ENCODE measurements at regions not wholly inside any gene's neighbourhood (a gene's known extent, or its start where the extent isn't known, plus 50 kb on each side); places are given as distances from the start of the nearest gene placed in this dataset.

DNA sequence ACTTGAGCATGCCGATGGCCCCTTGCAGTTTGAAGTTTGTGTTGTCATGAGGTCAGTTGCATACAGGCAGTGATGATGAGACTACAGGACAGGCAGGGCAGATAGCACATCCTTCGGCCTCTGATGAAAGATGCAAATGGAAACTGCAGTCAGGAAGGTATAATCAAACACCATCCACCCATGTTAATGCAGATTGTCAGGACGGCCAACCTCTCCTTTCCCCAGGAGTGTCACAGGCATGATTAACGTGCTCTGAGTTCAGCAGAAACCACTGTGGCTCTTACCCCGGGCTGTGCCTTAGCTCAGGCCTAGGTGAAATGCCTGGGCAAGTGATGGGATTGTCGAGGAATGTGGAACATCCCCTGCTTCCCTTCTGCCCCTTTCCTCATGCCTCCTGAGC, 893.5 kb upstream of the RBFOX1 start:
- TF ChIP-seq REST (IDR thresholded peaks at IDR 0.05; ENCODE audit: low read depth), result no peak
- DNase-seq (ENCODE audit: low read depth, low spot score) (no peak), ATAC-seq (no peak)
- CTCF ChIA-PET, result no interaction called here
- H3K9me3 ChIP-seq (ENCODE audit: control insufficient read depth in 1 of 2, insufficient read depth in 1 of 2, low read depth in 1 of 2, low read length in 2 of 2), result no peaks in the 10 kb centered on the region
- BruUV-seq (replicated peaks), result no TSS peak
- no peaks in the 10 kb centered on the region for H3K9me2 ChIP-seq (ENCODE audit: insufficient read depth)
- POLR2A ChIA-PET, result no interaction called here
- no peak overlapping the region for H3K27ac ChIP-seq (ENCODE audit: low read depth, low read length)
- H3K4me1 ChIP-seq (ENCODE audit: control insufficient read depth in 1 of 2, insufficient read depth in 2 of 2, low read length in 2 of 2), result no peaks in the 10 kb centered on the region
- H3K27me3 ChIP-seq (ENCODE audit: insufficient read depth, low read length), result no peaks in the 10 kb centered on the region
- H3K9ac ChIP-seq (ENCODE audit: low read length), result no peak overlapping the region
- H2AFZ ChIP-seq (ENCODE audit: low read depth, low read length, poor library complexity, severe bottlenecking), result no peak overlapping the region
- intact Hi-C loops (cut with micrococcal nuclease), result no loop called here
- RAD21 ChIA-PET (ENCODE audit: low non-redundant PET in 1 of 2, low total read pairs in 2 of 2, uncharacterized antibody in 2 of 2, unreplicated experiment in 2 of 2), result no interaction called here
- H3K79me2 ChIP-seq (ENCODE audit: insufficient read depth, low read length), result no peaks in the 10 kb centered on the region
- H3K4me3 ChIP-seq (replicated peaks in 1 of 2; ENCODE audit: low read depth in 1 of 2, low read length in 2 of 2), result no peak overlapping the region
- no peaks in the 10 kb centered on the region for H3K36me3 ChIP-seq (ENCODE audit: control insufficient read depth in 1 of 2, insufficient read depth in 2 of 2, low read length in 2 of 2)
- no peak overlapping the region for H3K4me2 ChIP-seq (ENCODE audit: low read length)
- no peaks in the 10 kb centered on the region for H4K20me1 ChIP-seq (ENCODE audit: insufficient read depth)

DNA sequence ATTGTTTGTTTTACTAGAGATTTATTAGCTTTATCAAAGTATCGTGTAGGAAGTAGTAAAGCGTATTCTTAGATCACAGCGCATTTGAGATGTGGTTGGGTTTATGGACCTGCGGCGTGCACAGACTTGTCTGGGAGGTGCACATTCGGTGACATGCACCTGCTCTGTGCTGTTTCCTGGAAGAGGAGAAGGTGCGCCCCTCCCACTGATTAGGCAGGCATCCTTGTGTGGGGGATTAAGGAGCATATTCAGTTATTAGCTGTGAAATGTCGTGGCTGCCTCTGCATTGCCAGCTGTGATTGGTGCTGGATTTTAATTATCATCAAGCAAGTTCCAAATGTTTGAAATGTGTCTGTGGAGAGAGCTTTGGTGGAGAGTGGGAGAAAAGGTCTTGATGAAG, 903.8 kb upstream of the RBFOX1 start:
- Histone ChIP-seq H3K9ac (ENCODE audit: low read length) (no peak overlapping the region), H4K20me1 (ENCODE audit: insufficient read depth) (no peaks in the 10 kb centered on the region), H3K4me1 (ENCODE audit: control insufficient read depth in 1 of 2, insufficient read depth in 2 of 2, low read length in 2 of 2) (no peaks in the 10 kb centered on the region), H3K4me3 (replicated peaks in 1 of 2; ENCODE audit: low read depth in 1 of 2, low read length in 2 of 2) (no peak overlapping the region), H3K27me3 (ENCODE audit: insufficient read depth, low read length) (no peaks in the 10 kb centered on the region), H3K27ac (ENCODE audit: low read depth, low read length) (no peak overlapping the region), H3K36me3 (ENCODE audit: control insufficient read depth in 1 of 2, insufficient read depth in 2 of 2, low read length in 2 of 2) (no peaks in the 10 kb centered on the region), H3K9me3 (ENCODE audit: control insufficient read depth in 1 of 2, insufficient read depth in 1 of 2, low read depth in 1 of 2, low read length in 2 of 2) (no peaks in the 10 kb centered on the region), H3K4me2 (ENCODE audit: low read length) (no peak overlapping the region), H2AFZ (ENCODE audit: low read depth, low read length, poor library complexity, severe bottlenecking) (no peak overlapping the region), H3K79me2 (ENCODE audit: insufficient read depth, low read length) (no peaks in the 10 kb centered on the region), H3K9me2 (ENCODE audit: insufficient read depth) (no peaks in the 10 kb centered on the region)
- POLR2A ChIA-PET, result no interaction called here
- no TSS peak for BruUV-seq (replicated peaks)
- DNase-seq (ENCODE audit: low read depth, low spot score) (no peak), ATAC-seq (no peak)
- intact Hi-C loops (cut with micrococcal nuclease), result no loop called here
- RAD21 ChIA-PET (ENCODE audit: low non-redundant PET in 1 of 2, low total read pairs in 2 of 2, uncharacterized antibody in 2 of 2, unreplicated experiment in 2 of 2), result no interaction called here
- CTCF ChIA-PET, result no interaction called here
- TF ChIP-seq TCF7L2 (IDR thresholded peaks at IDR 0.05; ENCODE audit: borderline replicate concordance, extremely low read depth, insufficient read depth, insufficient read length), result no peak
- no peak for TF ChIP-seq JUND (IDR thresholded peaks at IDR 0.05)
- TF ChIP-seq FOSL1 (IDR thresholded peaks at IDR 0.05; ENCODE audit: low read depth), result no peak
- no peak for TF ChIP-seq EZH2phosphoT487 (IDR thresholded peaks at IDR 0.05; ENCODE audit: borderline replicate concordance)
- no peak for TF ChIP-seq ZFX (IDR thresholded peaks at IDR 0.05)
- no peak for TF ChIP-seq EGR1 (IDR thresholded peaks at IDR 0.05; ENCODE audit: low read depth)
- no peak for TF ChIP-seq ELF1 (IDR thresholded peaks at IDR 0.05; ENCODE audit: borderline replicate concordance, low read depth)
- TF ChIP-seq POLR2A (IDR thresholded peaks at IDR 0.05; ENCODE audit: borderline replicate concordance, extremely low read depth, insufficient read depth, insufficient read length), result no peak
- TF ChIP-seq RAD21 (IDR thresholded peaks at IDR 0.05; ENCODE audit: low read depth), result no peak
- TF ChIP-seq EZH2 (IDR thresholded peaks at IDR 0.05), result no peak
- TF ChIP-seq ZBTB33 (IDR thresholded peaks at IDR 0.05; ENCODE audit: extremely low read depth, insufficient replicate concordance, low read length), result no peak
- no peak for TF ChIP-seq SP1 (IDR thresholded peaks at IDR 0.05; ENCODE audit: low read depth)
- TF ChIP-seq, protein P1, sequence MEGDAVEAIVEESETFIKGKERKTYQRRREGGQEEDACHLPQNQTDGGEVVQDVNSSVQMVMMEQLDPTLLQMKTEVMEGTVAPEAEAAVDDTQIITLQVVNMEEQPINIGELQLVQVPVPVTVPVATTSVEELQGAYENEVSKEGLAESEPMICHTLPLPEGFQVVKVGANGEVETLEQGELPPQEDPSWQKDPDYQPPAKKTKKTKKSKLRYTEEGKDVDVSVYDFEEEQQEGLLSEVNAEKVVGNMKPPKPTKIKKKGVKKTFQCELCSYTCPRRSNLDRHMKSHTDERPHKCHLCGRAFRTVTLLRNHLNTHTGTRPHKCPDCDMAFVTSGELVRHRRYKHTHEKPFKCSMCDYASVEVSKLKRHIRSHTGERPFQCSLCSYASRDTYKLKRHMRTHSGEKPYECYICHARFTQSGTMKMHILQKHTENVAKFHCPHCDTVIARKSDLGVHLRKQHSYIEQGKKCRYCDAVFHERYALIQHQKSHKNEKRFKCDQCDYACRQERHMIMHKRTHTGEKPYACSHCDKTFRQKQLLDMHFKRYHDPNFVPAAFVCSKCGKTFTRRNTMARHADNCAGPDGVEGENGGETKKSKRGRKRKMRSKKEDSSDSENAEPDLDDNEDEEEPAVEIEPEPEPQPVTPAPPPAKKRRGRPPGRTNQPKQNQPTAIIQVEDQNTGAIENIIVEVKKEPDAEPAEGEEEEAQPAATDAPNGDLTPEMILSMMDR (IDR thresholded peaks at IDR 0.05 in 2 of 3, conservative IDR thresholded peaks at IDR 0.05 in 1 of 3; ENCODE audit: borderline replicate concordance in 1 of 3, insufficient read depth in 1 of 3, low read depth in 2 of 3, low read length in 2 of 3), result no peak
- TF ChIP-seq SIN3A (IDR thresholded peaks at IDR 0.05; ENCODE audit: low read depth), result no peak
